ENCODE measurements at regions not wholly inside any gene's neighbourhood (a gene's known extent, or its start where the extent isn't known, plus 50 kb on each side); places are given as distances from the start of the nearest gene placed in this dataset.

DNA sequence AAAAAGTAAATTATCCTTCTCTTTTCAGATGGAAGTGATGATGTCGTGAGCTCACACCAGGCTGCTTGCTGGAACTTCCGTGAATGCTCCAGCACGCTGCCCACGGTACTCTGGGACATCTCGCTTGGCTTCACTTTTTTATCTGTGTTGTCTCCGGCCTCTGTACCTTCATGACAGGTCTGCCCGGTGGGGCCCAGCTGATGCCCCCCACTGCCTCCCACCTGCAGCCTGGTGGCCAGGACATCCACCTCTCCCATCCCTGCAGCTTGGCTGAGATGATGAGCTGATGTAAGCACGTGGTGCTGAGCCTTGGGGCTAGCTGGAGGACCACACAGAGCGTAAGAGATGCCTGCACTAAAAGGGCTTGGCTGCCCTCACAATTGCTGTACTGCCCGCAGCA, 59.0 kb upstream of the HELT start:
- no peak overlapping the region for H3K4me3 ChIP-seq (replicated peaks in 1 of 3; ENCODE audit: insufficient read depth in 1 of 3, low read depth in 2 of 3, low read length in 3 of 3)
- H3K79me2 ChIP-seq (ENCODE audit: insufficient read depth, low read length) = no peaks in the 10 kb centered on the region
- ATAC-seq (no peak), DNase-seq (ENCODE audit: low spot score) (no peak), FAIRE-seq (no peak)
- in situ Hi-C loops (cut with HindIII; ENCODE audit: extremely low pct_ligation_motif_present, low pct_unique_long_range_greater_than_20kb) = no loop called here
- no peaks in the 10 kb centered on the region for H3K36me3 ChIP-seq (replicated peaks in 1 of 2; ENCODE audit: control insufficient read depth in 1 of 2, insufficient read depth in 2 of 2, low read length in 2 of 2)
- no peak overlapping the region for H3K4me2 ChIP-seq (ENCODE audit: low read depth, low read length)
- H3K27me3 ChIP-seq (ENCODE audit: control insufficient read depth in 1 of 2, insufficient read depth in 2 of 2, low read length in 2 of 2) = peaks cover 0 to 28% of the 10 kb centered on the region in 2 experiments; a peak in 3 of 5 replicates
- CTCF ChIA-PET (ENCODE audit: low intra/inter-chr PET ratio, low total read pairs) = no interaction called here
- H3K9ac ChIP-seq (ENCODE audit: insufficient read depth, low read depth, low read length) = no peak overlapping the region
- POLR2A ChIA-PET = no interaction called here
- no peak overlapping the region for H3K27ac ChIP-seq (ENCODE audit: extremely low read length, insufficient read depth, low read length)
- no TSS peak for BruUV-seq (replicated peaks)
- peaks cover 36% of the 10 kb centered on the region for H3K4me1 ChIP-seq (ENCODE audit: insufficient read depth, low read length)
- intact Hi-C loops (cut with micrococcal nuclease; ENCODE audit: unreplicated experiment) = no loop called here
- no peaks in the 10 kb centered on the region for H4K20me1 ChIP-seq (ENCODE audit: insufficient read depth, low read length)
- WGBS (ENCODE audit: low lambda C conversion rate) = 82% methylated on average over 9 of the region's 10 CpGs
- H2AFZ ChIP-seq (ENCODE audit: low read length) = no peak overlapping the region
- no peaks in the 10 kb centered on the region for H3K9me3 ChIP-seq (ENCODE audit: low read length)
- TF ChIP-seq ZNF564 (CRISPR knock-in tag; IDR thresholded peaks at IDR 0.05) (no peak), FOXO1 (CRISPR knock-in tag; IDR thresholded peaks at IDR 0.05) (no peak), KAT8 (CRISPR knock-in tag; IDR thresholded peaks at IDR 0.05) (no peak), ZNF629 (CRISPR knock-in tag; conservative IDR thresholded peaks at IDR 0.05) (no peak), ZNF225 (CRISPR knock-in tag; IDR thresholded peaks at IDR 0.05) (no peak), NFIB (CRISPR knock-in tag; IDR thresholded peaks at IDR 0.05; ENCODE audit: borderline replicate concordance) (no peak), TOE1 (CRISPR knock-in tag; IDR thresholded peaks at IDR 0.05) (no peak), KDM5B (CRISPR knock-in tag; IDR thresholded peaks at IDR 0.05; ENCODE audit: borderline replicate concordance) (no peak)
- TF ChIP-seq, protein P1, sequence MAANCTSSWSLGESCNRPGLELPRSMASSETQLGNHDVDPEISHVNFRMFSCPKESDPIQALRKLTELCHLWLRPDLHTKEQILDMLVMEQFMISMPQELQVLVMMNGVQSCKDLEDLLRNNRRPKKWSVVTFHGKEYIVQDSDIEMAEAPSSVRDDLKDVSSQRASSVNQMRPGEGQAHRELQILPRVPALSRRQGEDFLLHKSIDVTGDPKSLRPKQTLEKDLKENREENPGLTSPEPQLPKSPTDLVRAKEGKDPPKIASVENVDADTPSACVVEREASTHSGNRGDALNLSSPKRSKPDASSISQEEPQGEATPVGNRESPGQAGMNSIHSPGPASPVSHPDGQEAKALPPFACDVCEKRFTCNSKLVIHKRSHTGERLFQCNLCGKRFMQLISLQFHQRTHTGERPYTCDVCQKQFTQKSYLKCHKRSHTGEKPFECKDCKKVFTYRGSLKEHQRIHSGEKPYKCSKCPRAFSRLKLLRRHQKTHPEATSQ (CRISPR knock-in tag; IDR thresholded peaks at IDR 0.05; ENCODE audit: borderline replicate concordance) = no peak

DNA sequence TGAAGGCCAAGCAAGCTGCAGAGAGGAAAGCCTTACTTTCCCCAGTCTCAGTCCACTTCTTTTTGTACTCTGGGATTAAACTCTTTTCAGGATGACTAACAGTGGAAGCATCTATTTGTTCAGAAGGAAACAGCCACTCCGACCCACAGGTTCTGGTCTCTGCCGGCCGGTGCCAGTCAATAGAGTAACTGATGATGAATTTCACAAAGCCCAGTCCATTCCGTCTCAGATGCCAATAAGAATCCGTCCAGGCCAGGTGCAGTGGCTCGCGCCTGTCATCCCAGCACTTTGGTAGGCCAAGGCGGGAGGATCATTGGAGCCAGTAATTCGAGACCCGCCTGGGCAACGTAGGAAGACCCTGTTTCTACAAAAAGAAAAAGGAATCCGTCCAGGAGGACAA, 58.5 kb upstream of the HELT start:
- Histone ChIP-seq H3K27me3 (ENCODE audit: control insufficient read depth in 1 of 2, insufficient read depth in 2 of 2, low read length in 2 of 2) (peaks cover 0 to 27% of the 10 kb centered on the region in 2 experiments; a peak in 3 of 5 replicates), H3K79me2 (ENCODE audit: insufficient read depth, low read length) (no peaks in the 10 kb centered on the region), H4K20me1 (ENCODE audit: insufficient read depth, low read length) (no peaks in the 10 kb centered on the region), H2AFZ (ENCODE audit: low read length) (no peak overlapping the region), H3K27ac (ENCODE audit: extremely low read length, insufficient read depth, low read length) (no peak overlapping the region), H3K36me3 (replicated peaks in 1 of 2; ENCODE audit: control insufficient read depth in 1 of 2, insufficient read depth in 2 of 2, low read length in 2 of 2) (no peaks in the 10 kb centered on the region), H3K4me1 (ENCODE audit: insufficient read depth, low read length) (peaks cover 36% of the 10 kb centered on the region), H3K9me3 (ENCODE audit: low read length) (no peaks in the 10 kb centered on the region), H3K4me3 (replicated peaks in 1 of 3; ENCODE audit: insufficient read depth in 1 of 3, low read depth in 2 of 3, low read length in 3 of 3) (no peak overlapping the region), H3K9ac (ENCODE audit: insufficient read depth, low read depth, low read length) (no peak overlapping the region), H3K4me2 (ENCODE audit: low read depth, low read length) (peak overlapping the region; percentile 62; the same call in 1 of the 2 replicates)
- intact Hi-C loops (cut with micrococcal nuclease; ENCODE audit: unreplicated experiment) (loop anchor here (1.0 kb wide), 1 partner anchor 25 kb away; no protein-coding TSS in a partner anchor), in situ Hi-C loops (cut with HindIII; ENCODE audit: extremely low pct_ligation_motif_present, low pct_unique_long_range_greater_than_20kb) (no loop called here)
- DNase-seq (ENCODE audit: low spot score) (no peak), FAIRE-seq (no peak), ATAC-seq (no peak; the same call in 2 of the 3 replicates)
- ChIA-PET POLR2A (no interaction called here), CTCF (ENCODE audit: low intra/inter-chr PET ratio, low total read pairs) (no interaction called here)
- 66% methylated on average over 12 of the region's 12 CpGs for WGBS (ENCODE audit: low lambda C conversion rate)
- BruUV-seq (replicated peaks) = no TSS peak
- TF ChIP-seq NFYC (CRISPR knock-in tag; IDR thresholded peaks at IDR 0.05) (no peak), TEAD2 (CRISPR knock-in tag; IDR thresholded peaks at IDR 0.05) (no peak), POLR2AphosphoS2 (IDR thresholded peaks at IDR 0.05; ENCODE audit: low read depth, low read length) (no peak), PHB2 (IDR thresholded peaks at IDR 0.05; ENCODE audit: partially characterized antibody) (no peak), ZNF468 (CRISPR knock-in tag; IDR thresholded peaks at IDR 0.05) (no peak), GABPA (IDR thresholded peaks at IDR 0.05; ENCODE audit: low read depth, low read length) (no peak), GABPA (CRISPR knock-in tag; IDR thresholded peaks at IDR 0.05; ENCODE audit: low read depth) (no peak)
- TF ChIP-seq, protein P2, sequence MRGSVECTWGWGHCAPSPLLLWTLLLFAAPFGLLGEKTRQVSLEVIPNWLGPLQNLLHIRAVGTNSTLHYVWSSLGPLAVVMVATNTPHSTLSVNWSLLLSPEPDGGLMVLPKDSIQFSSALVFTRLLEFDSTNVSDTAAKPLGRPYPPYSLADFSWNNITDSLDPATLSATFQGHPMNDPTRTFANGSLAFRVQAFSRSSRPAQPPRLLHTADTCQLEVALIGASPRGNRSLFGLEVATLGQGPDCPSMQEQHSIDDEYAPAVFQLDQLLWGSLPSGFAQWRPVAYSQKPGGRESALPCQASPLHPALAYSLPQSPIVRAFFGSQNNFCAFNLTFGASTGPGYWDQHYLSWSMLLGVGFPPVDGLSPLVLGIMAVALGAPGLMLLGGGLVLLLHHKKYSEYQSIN (CRISPR knock-in tag; IDR thresholded peaks at IDR 0.05; ENCODE audit: borderline replicate concordance) = no peak
- TF ChIP-seq, protein P3, sequence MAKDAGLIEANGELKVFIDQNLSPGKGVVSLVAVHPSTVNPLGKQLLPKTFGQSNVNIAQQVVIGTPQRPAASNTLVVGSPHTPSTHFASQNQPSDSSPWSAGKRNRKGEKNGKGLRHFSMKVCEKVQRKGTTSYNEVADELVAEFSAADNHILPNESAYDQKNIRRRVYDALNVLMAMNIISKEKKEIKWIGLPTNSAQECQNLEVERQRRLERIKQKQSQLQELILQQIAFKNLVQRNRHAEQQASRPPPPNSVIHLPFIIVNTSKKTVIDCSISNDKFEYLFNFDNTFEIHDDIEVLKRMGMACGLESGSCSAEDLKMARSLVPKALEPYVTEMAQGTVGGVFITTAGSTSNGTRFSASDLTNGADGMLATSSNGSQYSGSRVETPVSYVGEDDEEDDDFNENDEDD (CRISPR knock-in tag; IDR thresholded peaks at IDR 0.05; ENCODE audit: borderline replicate concordance) = no peak

Data from HepG2 (cell line).